ENCODE measurements at regions not wholly inside any gene's neighbourhood (a gene's known extent, or its start where the extent isn't known, plus 50 kb on each side); places are given as distances from the start of the nearest gene placed in this dataset.

GRCh38 chr18:22060361-22060760, 109.0 kb upstream of the GATA6 start:
- Histone ChIP-seq H3K4me1 (ENCODE audit: control insufficient read depth, extremely low read depth, insufficient read depth, low read length) (no peaks in the 10 kb centered on the region), H3K36me3 (ENCODE audit: control insufficient read depth in 2 of 2, extremely low read depth in 1 of 2, insufficient read depth in 2 of 2, low read length in 2 of 2) (no peaks in the 10 kb centered on the region), H3K27ac (ENCODE audit: insufficient read depth, low read depth, low read length) (no peak overlapping the region), H3K79me2 (ENCODE audit: control insufficient read depth, insufficient read depth, low read length) (no peaks in the 10 kb centered on the region), H3K4me2 (ENCODE audit: insufficient read depth, low read length) (no peak overlapping the region), H3K9me1 (replicated peaks; ENCODE audit: control insufficient read depth, extremely low read depth, insufficient read depth, low read length) (no peaks in the 10 kb centered on the region), H3K27me3 (ENCODE audit: control insufficient read depth in 2 of 2, insufficient read depth in 2 of 2, low read length in 2 of 2) (peaks cover 0 to 5% of the 10 kb centered on the region in 2 experiments), H4K20me1 (replicated peaks; ENCODE audit: control insufficient read depth, extremely low read depth, insufficient read depth, low read length) (no peaks in the 10 kb centered on the region), H3K9me3 (replicated peaks; ENCODE audit: control insufficient read depth, insufficient read depth, low read length) (no peaks in the 10 kb centered on the region), H3K9ac (replicated peaks; ENCODE audit: extremely low read depth, insufficient read depth, low read length) (no peak overlapping the region), H2AFZ (ENCODE audit: low read depth, low read length) (no peak overlapping the region), H3K4me3 (replicated peaks in 1 of 3; ENCODE audit: insufficient read depth in 1 of 3, low read depth in 1 of 3, low read length in 3 of 3) (no peak overlapping the region)
- no peak for FAIRE-seq
- intact Hi-C loops (cut with micrococcal nuclease) (no loop called here), dilution Hi-C loops (cut with MboI; ENCODE audit: extremely low pct_ligation_motif_present, low sequenced_read_pairs) (no loop called here)
- CTCF ChIA-PET = no interaction called here
- no TSS peak for BruUV-seq (replicated peaks)
- TF ChIP-seq FOS (IDR thresholded peaks at IDR 0.05; ENCODE audit: borderline replicate concordance, insufficient read depth, low read length) (no peak), EZH2 (IDR thresholded peaks at IDR 0.05; ENCODE audit: borderline replicate concordance, low read depth, low read length, severe bottlenecking) (no peak), POLR2A (IDR thresholded peaks at IDR 0.05; ENCODE audit: low read depth, low read length) (no peak), CTCF (IDR thresholded peaks at IDR 0.05; ENCODE audit: extremely low read depth in 1 of 2, insufficient read depth in 1 of 2, low read depth in 1 of 2, low read length in 2 of 2) (no peak), MAX (IDR thresholded peaks at IDR 0.05; ENCODE audit: insufficient read depth, insufficient read length) (no peak), MYC (IDR thresholded peaks at IDR 0.05; ENCODE audit: low read depth, low read length) (no peak), JUN (IDR thresholded peaks at IDR 0.05; ENCODE audit: borderline replicate concordance, insufficient read depth, insufficient read length, low read depth) (no peak), GATA2 (IDR thresholded peaks at IDR 0.05; ENCODE audit: insufficient read depth, insufficient read length, low read depth, low read length) (no peak), POLR2AphosphoS5 (IDR thresholded peaks at IDR 0.05; ENCODE audit: insufficient read depth, low read depth, low read length) (no peak)
- no peak for DNase-seq (ENCODE audit: low read depth, low spot score)
- POLR2A ChIA-PET = no interaction called here

All from endothelial cell of umbilical vein (primary cell).